ENCODE measurements at regions not wholly inside any gene's neighbourhood (a gene's known extent, or its start where the extent isn't known, plus 50 kb on each side); places are given as distances from the start of the nearest gene placed in this dataset.

GRCh38 chr4:124414276-124415040 lies 298.1 kb downstream of the ANKRD50 start:
- WGBS (ENCODE audit: insufficient coverage): 80% methylated on average over 1 of the region's 2 CpGs

GRCh38 chr4:124415146-124415545 lies 297.4 kb downstream of the ANKRD50 start:
- H3K4me3 ChIP-seq (ENCODE audit: low read length): no peak overlapping the region
- DNase-seq: no peak
- H3K36me3 ChIP-seq (ENCODE audit: control insufficient read depth, insufficient read depth, low read length): no peaks in the 10 kb centered on the region
- 80% methylated on average over 6 of the region's 6 CpGs for WGBS (ENCODE audit: insufficient coverage)
- no peak overlapping the region for H3K27ac ChIP-seq (ENCODE audit: low read length)
- Mint-ChIP-seq H3K27me3 (ENCODE audit: low read depth in 2 of 2) (no peaks in the 10 kb centered on the region), H3K27ac (no peak overlapping the region), H3K4me1 (no peaks in the 10 kb centered on the region), H3K36me3 (no peaks in the 10 kb centered on the region), H3K9me3 (peaks cover 4 to 15% of the 10 kb centered on the region in 2 donors), H3K4me3 (no peak overlapping the region)
- TF ChIP-seq, protein P1, sequence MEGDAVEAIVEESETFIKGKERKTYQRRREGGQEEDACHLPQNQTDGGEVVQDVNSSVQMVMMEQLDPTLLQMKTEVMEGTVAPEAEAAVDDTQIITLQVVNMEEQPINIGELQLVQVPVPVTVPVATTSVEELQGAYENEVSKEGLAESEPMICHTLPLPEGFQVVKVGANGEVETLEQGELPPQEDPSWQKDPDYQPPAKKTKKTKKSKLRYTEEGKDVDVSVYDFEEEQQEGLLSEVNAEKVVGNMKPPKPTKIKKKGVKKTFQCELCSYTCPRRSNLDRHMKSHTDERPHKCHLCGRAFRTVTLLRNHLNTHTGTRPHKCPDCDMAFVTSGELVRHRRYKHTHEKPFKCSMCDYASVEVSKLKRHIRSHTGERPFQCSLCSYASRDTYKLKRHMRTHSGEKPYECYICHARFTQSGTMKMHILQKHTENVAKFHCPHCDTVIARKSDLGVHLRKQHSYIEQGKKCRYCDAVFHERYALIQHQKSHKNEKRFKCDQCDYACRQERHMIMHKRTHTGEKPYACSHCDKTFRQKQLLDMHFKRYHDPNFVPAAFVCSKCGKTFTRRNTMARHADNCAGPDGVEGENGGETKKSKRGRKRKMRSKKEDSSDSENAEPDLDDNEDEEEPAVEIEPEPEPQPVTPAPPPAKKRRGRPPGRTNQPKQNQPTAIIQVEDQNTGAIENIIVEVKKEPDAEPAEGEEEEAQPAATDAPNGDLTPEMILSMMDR (IDR thresholded peaks at IDR 0.05): no peak
- no peaks in the 10 kb centered on the region for H3K9me3 ChIP-seq (ENCODE audit: control insufficient read depth, insufficient read depth, low read length)
- intact Hi-C loops (cut with micrococcal nuclease): no loop called here
- ATAC-seq: no peak
- no peaks in the 10 kb centered on the region for H3K27me3 ChIP-seq (ENCODE audit: control insufficient read depth, insufficient read depth, low read length)
- no peaks in the 10 kb centered on the region for H3K4me1 ChIP-seq (ENCODE audit: control insufficient read depth, insufficient read depth, low read length)

More at GRCh38 chr4:124414276-124415040, 298.1 kb downstream of the ANKRD50 start:
- Mint-ChIP-seq H3K4me1 (no peaks in the 10 kb centered on the region), H3K9me3 (peaks cover 6 to 15% of the 10 kb centered on the region in 2 donors), H3K4me3 (no peak overlapping the region), H3K27ac (no peak overlapping the region), H3K27me3 (ENCODE audit: low read depth in 2 of 2) (no peaks in the 10 kb centered on the region), H3K36me3 (no peaks in the 10 kb centered on the region)
- Histone ChIP-seq H3K4me3 (ENCODE audit: low read length) (no peak overlapping the region), H3K4me1 (ENCODE audit: control insufficient read depth, insufficient read depth, low read length) (no peaks in the 10 kb centered on the region), H3K36me3 (ENCODE audit: control insufficient read depth, insufficient read depth, low read length) (no peaks in the 10 kb centered on the region), H3K27ac (ENCODE audit: low read length) (no peak overlapping the region), H3K9me3 (ENCODE audit: control insufficient read depth, insufficient read depth, low read length) (no peaks in the 10 kb centered on the region), H3K27me3 (ENCODE audit: control insufficient read depth, insufficient read depth, low read length) (no peaks in the 10 kb centered on the region)
- ATAC-seq (no peak), DNase-seq (no peak)
- intact Hi-C loops (cut with micrococcal nuclease): no loop called here
- TF ChIP-seq, protein P1 (IDR thresholded peaks at IDR 0.05): no peak

DNA sequence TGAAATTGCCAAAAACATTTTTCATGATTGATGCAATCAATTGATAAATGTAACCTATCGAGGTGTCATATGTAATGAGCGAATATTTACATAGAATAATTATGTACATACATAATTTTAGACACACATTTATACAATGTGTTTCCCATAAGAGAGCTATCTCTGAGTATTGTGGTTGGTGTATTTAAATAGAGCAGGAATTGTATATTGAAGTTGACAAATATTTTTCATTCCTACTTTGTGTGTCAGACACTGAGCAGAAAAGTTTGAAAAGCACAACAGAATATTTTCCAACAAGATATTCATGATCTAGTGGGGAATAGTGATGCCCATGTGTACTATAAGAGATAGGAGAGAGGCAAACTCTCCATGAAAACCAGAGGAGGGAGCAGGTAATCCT lies 295.2 kb downstream of the ANKRD50 start:
- WGBS (ENCODE audit: insufficient coverage): no CpG with 5 or more reads among the region's 2 CpGs
- no peak for ATAC-seq
- H3K27ac ChIP-seq (ENCODE audit: low read length): no peak overlapping the region
- Mint-ChIP-seq H3K4me3 (no peak overlapping the region), H3K9me3 (peaks cover 2 to 14% of the 10 kb centered on the region in 2 donors), H3K4me1 (no peaks in the 10 kb centered on the region), H3K27ac (no peak overlapping the region), H3K36me3 (no peaks in the 10 kb centered on the region), H3K27me3 (ENCODE audit: low read depth in 2 of 2) (no peaks in the 10 kb centered on the region)
- intact Hi-C loops (cut with micrococcal nuclease): no loop called here
- H3K4me1 ChIP-seq (ENCODE audit: control insufficient read depth, insufficient read depth, low read length): no peaks in the 10 kb centered on the region
- H3K36me3 ChIP-seq (ENCODE audit: control insufficient read depth, insufficient read depth, low read length): no peaks in the 10 kb centered on the region
- DNase-seq: no peak
- TF ChIP-seq, protein P1 (IDR thresholded peaks at IDR 0.05): no peak
- H3K27me3 ChIP-seq (ENCODE audit: control insufficient read depth, insufficient read depth, low read length): no peaks in the 10 kb centered on the region
- no peaks in the 10 kb centered on the region for H3K9me3 ChIP-seq (ENCODE audit: control insufficient read depth, insufficient read depth, low read length)
- no peak overlapping the region for H3K4me3 ChIP-seq (ENCODE audit: low read length)
